K562 (cell line): ENCODE measurements at regions not wholly inside any gene's neighbourhood (a gene's known extent, or its start where the extent isn't known, plus 50 kb on each side); places are given as distances from the start of the nearest gene placed in this dataset.

Source experiments
- ATAC-seq: fragments of 200-7000 bp; cut with Tn5 transposase; 3 replicates; pipeline ENCODE4 v1.9.1; 2020; ENCODE audit warnings: moderate library complexity
- BruUV-seq: library from RNA; stranded (reverse); fragments of 400-500 nt; replicated peaks from 2 replicates; lab custom pipeline; 2021; lab: Mats Ljungman, UMichigan
- CTCF ChIA-PET: fragments of 300-600 bp; formaldehyde crosslinking; extraction: SDS; loops from one replicate; lab custom pipeline; 2021; ENCODE audit warnings: low intra/inter-chr PET ratio; lab: Yijun Ruan, JAX
- POLR2A ChIA-PET: fragments of 300-600, 350-650 bp; sonication (Branson Sonifier 250); formaldehyde crosslinking; extraction: SDS; loops from one replicate; lab custom pipeline; 2021; ENCODE audit warnings: antibody characterized with exemption, inconsistent platforms; lab: Yijun Ruan, JAX
- DNase-seq, 4 experiments: peaks; one replicate each; pipeline versions ENCODE4 v3.0.0 to v3.0.0-alpha.2; 2011 to 2018; ENCODE audit warnings: low spot score in 3 of 4, mixed read lengths in 3 of 4; ENCODE audit errors: extremely low read depth in 1 of 4
- FAIRE-seq: peaks from 2 replicates; lab custom pipeline; 2011; peaks lifted over from hg19 to GRCh38; lab: Jason Lieb, UNC
- H2AFZ ChIP-seq: 2 replicates; pipeline ENCODE4 v1.6.0; 2011; ENCODE audit warnings: low read depth, low read length, control low read depth, inconsistent platforms
- H3K27ac ChIP-seq: fragments of 200-600 bp; 3 replicates; pipeline ENCODE4 v1.8.0; 2011; ENCODE audit warnings: low read depth, mild to moderate bottlenecking, control low read depth, inconsistent platforms, low read length, moderate library complexity, mixed read lengths; ENCODE audit errors: extremely low read depth
- H3K27me3 ChIP-seq, 2 experiments: fragments of 300-600 bp in 1 of 2; 2 replicates in 1 of 2; 3 replicates in 1 of 2; pipeline versions ENCODE4 v1.6.0 to v1.8.0; 2011; ENCODE audit warnings: inconsistent platforms in 2 of 2, low read length in 2 of 2, mild to moderate bottlenecking in 1 of 2, mixed read lengths in 1 of 2, moderate library complexity in 1 of 2; ENCODE audit not compliant: control insufficient read depth in 2 of 2, insufficient read depth in 2 of 2
- H3K36me3 ChIP-seq: fragments of 300-600 bp; 3 replicates; pipeline ENCODE4 v1.8.0; 2011; ENCODE audit warnings: mild to moderate bottlenecking, low read length, inconsistent platforms; ENCODE audit not compliant: control insufficient read depth, insufficient read depth
- H3K4me1 ChIP-seq, 2 experiments: fragments of 200-600 bp in 1 of 2; replicated peaks in 1 of 2; 2 replicates in 1 of 2; 3 replicates in 1 of 2; pipeline versions ENCODE4 v1.5.1 to v1.8.0; 2011; ENCODE audit warnings: inconsistent platforms in 2 of 2, low read length in 2 of 2, mild to moderate bottlenecking in 1 of 2, mixed read lengths in 1 of 2, moderate library complexity in 1 of 2; ENCODE audit not compliant: control insufficient read depth in 2 of 2, insufficient read depth in 2 of 2
- H3K4me2 ChIP-seq: 2 replicates; pipeline ENCODE4 v1.6.1; 2011; ENCODE audit warnings: low read length, control low read depth, inconsistent platforms, mixed read lengths; ENCODE audit not compliant: insufficient read depth
- H3K4me3 ChIP-seq: fragments of 200-600 bp; sonication (generic), shearing (Covaris generic); 2 replicates; pipeline ENCODE4 v1.5.1; 2016; ENCODE audit warnings: control low read depth, inconsistent platforms
- H3K79me2 ChIP-seq: fragments of 200-600 bp; 3 replicates; pipeline ENCODE4 v1.8.0; 2011; ENCODE audit warnings: low read length, inconsistent platforms; ENCODE audit not compliant: control insufficient read depth, insufficient read depth
- H3K9ac ChIP-seq, 2 experiments: 2 replicates each; pipeline versions ENCODE4 v1.6.0 to v1.6.1; 2011; ENCODE audit warnings: low read depth in 2 of 2, low read length in 2 of 2, control low read depth in 1 of 2, inconsistent platforms in 1 of 2, mild to moderate bottlenecking in 1 of 2, mixed read lengths in 1 of 2; ENCODE audit not compliant: insufficient read depth in 1 of 2
- H3K9me1 ChIP-seq: one replicate; pipeline ENCODE4 v1.6.0; 2011; ENCODE audit warnings: inconsistent platforms, mild to moderate bottlenecking, low read length, moderate library complexity; ENCODE audit not compliant: control insufficient read depth, insufficient read depth
- H3K9me3 ChIP-seq: replicated peaks from 2 replicates; pipeline ENCODE4 v1.5.1; 2011; ENCODE audit warnings: low read depth, low read length, inconsistent platforms; ENCODE audit not compliant: control insufficient read depth, insufficient read depth
- H4K20me1 ChIP-seq: replicated peaks from 2 replicates; pipeline ENCODE4 v1.6.1; 2011; ENCODE audit warnings: low read length, inconsistent platforms, mixed read lengths; ENCODE audit not compliant: control insufficient read depth, insufficient read depth
- ARID1B ChIP-seq: fragments of 450-650 bp; IDR thresholded peaks from 2 replicates; pipeline ENCODE4 v1.6.1; 2016; ENCODE audit warnings: antibody characterized with exemption, mild to moderate bottlenecking, inconsistent platforms
- KLF13 ChIP-seq: fragments of 450-650 bp; IDR thresholded peaks from 2 replicates; pipeline ENCODE4 v1.6.1; 2016; ENCODE audit warnings: missing genetic modification characterization, low read depth, mild to moderate bottlenecking, missing compliant biosample characterization, moderate library complexity, borderline replicate concordance
- NBN ChIP-seq: fragments of 450-650 bp; IDR thresholded peaks from 2 replicates; pipeline ENCODE4 v1.6.1; 2016; ENCODE audit warnings: low read depth, mild to moderate bottlenecking
- SMAD3 ChIP-seq: fragments of 450-650 bp; formaldehyde crosslinking; conservative IDR thresholded peaks from 2 replicates; pipeline ENCODE4 v1.4.0; 2020; ENCODE audit warnings: mild to moderate bottlenecking
- TRIM25 ChIP-seq: fragments of 450-650 bp; IDR thresholded peaks from 2 replicates; pipeline ENCODE4 v1.7.0; 2016; ENCODE audit warnings: borderline replicate concordance
- USF2 ChIP-seq: sonication (generic); formaldehyde crosslinking; IDR thresholded peaks from 2 replicates; pipeline ENCODE4 v1.5.0; 2020; ENCODE audit warnings: missing genetic modification reagents
- WHSC1 ChIP-seq: IDR thresholded peaks from one replicate; pipeline ENCODE4 v1.6.1; 2012; ENCODE audit warnings: low read length, control low read depth, inconsistent platforms
- ZNF318 ChIP-seq, 2 experiments: fragments of 450-650 bp; IDR thresholded peaks; 2 replicates each; pipeline ENCODE4 v1.6.1; 2016; ENCODE audit warnings: mild to moderate bottlenecking in 2 of 2, borderline replicate concordance in 1 of 2, low read depth in 1 of 2, moderate library complexity in 1 of 2
- ZNF707 ChIP-seq: fragments of 250-450 bp; sonication (Bioruptor Pico); conservative IDR thresholded peaks from 2 replicates; pipeline ENCODE4 v1.8.0; 2022; ENCODE audit warnings: inconsistent platforms, mild to moderate bottlenecking, moderate library complexity
- WGBS: fragments of 100-300 bp; shearing (Covaris generic); methylation state at CpG from one replicate; pipeline ENCODE4 v1.1.6; 2016; ENCODE audit warnings: low coverage, mixed read lengths; ENCODE audit not compliant: insufficient coverage; ENCODE audit errors: missing lambda C conversion rate; 5-methylcytosine and 5-hydroxymethylcytosine counted together
- in situ Hi-C: fragments of 300-500 bp; cut with MboI; formaldehyde crosslinking; loops from 4 replicates; pipeline ENCODE4 v1.15.0; 2018; ENCODE audit warnings: inconsistent platforms, mixed read lengths
- intact Hi-C: fragments of 100-400 bp; cut with micrococcal nuclease; formaldehyde crosslinking; loops from 2 replicates; pipeline ENCODE4 v1.14.2; 2022

- TF ChIP-seq USF2 (CRISPR knock-in tag) (no peak), TRIM25 (no peak)
Observed at GRCh38 chr7:104963378-104963990, 50.5 kb upstream of the KMT2E start (continued).

GRCh38 chr7:104963991-104964385 is 50.0 kb upstream of the KMT2E start:
- H3K4me2 ChIP-seq: no peak overlapping the region
- DNase-seq: peak in 2 of 4 experiments; percentile 46 to 76
- WGBS: 34% methylated on average over 3 of the region's 3 CpGs
- H3K4me3 ChIP-seq: no peak overlapping the region
- BruUV-seq: no TSS peak
- peak; percentile 61 for FAIRE-seq
- H3K27ac ChIP-seq: no peak overlapping the region
- ChIA-PET CTCF (no interaction called here), POLR2A (interaction anchor here (1.0 to 1.1 kb wide), 3 partner anchors 10 to 47 kb away, joined by 3 to 4 read pairs (median 3); no protein-coding TSS in a partner anchor)
- H3K79me2 ChIP-seq: no peaks in the 10 kb centered on the region
- peak; percentile 69 for ATAC-seq
- no peaks in the 10 kb centered on the region for H3K36me3 ChIP-seq
- H3K9me1 ChIP-seq: no peaks in the 10 kb centered on the region
- peaks cover 13 to 49% of the 10 kb centered on the region in 2 experiments; a peak in 4 of 5 replicates for H3K4me1 ChIP-seq
- intact Hi-C loops: loop anchor here (2.0 kb wide), 1 partner anchor 21 kb away; no protein-coding TSS in a partner anchor
- H3K9ac ChIP-seq: no peak overlapping the region
- 0 out of 2 replicates have a peak overlapping the region, but pooled peaks have one; percentile 3 for H2AFZ ChIP-seq
- no peaks in the 10 kb centered on the region for H3K9me3 ChIP-seq
- in situ Hi-C loops: no loop called here
- H3K27me3 ChIP-seq: no peaks in the 10 kb centered on the region
- no peaks in the 10 kb centered on the region for H4K20me1 ChIP-seq
- peak; percentile 23 for TF ChIP-seq ARID1B
- TF ChIP-seq WHSC1: no peak
- TF ChIP-seq SMAD3 (CRISPR knock-in tag): no peak
- TF ChIP-seq ZNF707 (CRISPR knock-in tag): peak; percentile 58; the same call in 1 of the 2 replicates
- TF ChIP-seq NBN: peak; percentile 36; the same call in 1 of the 2 replicates
- TF ChIP-seq ZNF318 (IDR thresholded peaks at IDR 0.05; ENCODE audit: borderline replicate concordance in 1 of 2, low read depth in 1 of 2): no peak
- peak; percentile 90 for TF ChIP-seq KLF13 (tag)
